Activated gamma-delta T cell treated with Interleukin-2 at 50 U/mL for 16 hours (primary cell): ENCODE measurements at regions not wholly inside any gene's neighbourhood (a gene's known extent, or its start where the extent isn't known, plus 50 kb on each side); places are given as distances from the start of the nearest gene placed in this dataset.
A peak's percentile ranks its signal among the peaks of the same experiment; 100 is the strongest.

Source experiments
- DNase-seq: peaks from one replicate; pipeline ENCODE4 v3.0.0-alpha.2; 2020

GRCh38 chr15:66906668-66907614 is 158.5 kb upstream of the SMAD3 start:
- no peak for DNase-seq

- DNase-seq = no peak
Observed at GRCh38 chr15:66907826-66908743, 157.3 kb upstream of the SMAD3 start.

GRCh38 chr15:66908744-66909095 is 156.7 kb upstream of the SMAD3 start:
- no peak for DNase-seq

- DNase-seq = no peak
Observed at GRCh38 chr15:66909381-66909890, 156.0 kb upstream of the SMAD3 start.

- DNase-seq = no peak
Observed at GRCh38 chr15:66911131-66911700, 154.2 kb upstream of the SMAD3 start.

GRCh38 chr15:66912001-66912400 is 153.4 kb upstream of the SMAD3 start:
- DNase-seq = peak; percentile 19

GRCh38 chr15:66912441-66912840 is 153.0 kb upstream of the SMAD3 start:
- DNase-seq = no peak

- no peak for DNase-seq
Observed at GRCh38 chr15:66917904-66918448, 147.4 kb upstream of the SMAD3 start.

- DNase-seq = no peak
Observed at GRCh38 chr15:66919421-66919820, 146.0 kb upstream of the SMAD3 start.

GRCh38 chr15:66921319-66921915 is 144.0 kb upstream of the SMAD3 start:
- no peak for DNase-seq

- no peak for DNase-seq
Observed at GRCh38 chr15:66922608-66923007, 142.8 kb upstream of the SMAD3 start.

- peak; percentile 20 for DNase-seq
Observed at GRCh38 chr15:66923438-66923881, 141.9 kb upstream of the SMAD3 start.

GRCh38 chr15:66924889-66925288 is 140.5 kb upstream of the SMAD3 start:
- DNase-seq = no peak

- no peak for DNase-seq
Observed at GRCh38 chr15:66925721-66926120, 139.7 kb upstream of the SMAD3 start.

GRCh38 chr15:66927201-66928077 is 138.0 kb upstream of the SMAD3 start:
- DNase-seq = no peak

GRCh38 chr15:66928101-66928500 is 137.3 kb upstream of the SMAD3 start:
- no peak for DNase-seq

- no peak for DNase-seq
Observed at GRCh38 chr15:66928784-66929183, 136.6 kb upstream of the SMAD3 start.

- DNase-seq = no peak
Observed at GRCh38 chr15:66929843-66930402, 135.5 kb upstream of the SMAD3 start.

GRCh38 chr15:66931768-66932633 is 133.4 kb upstream of the SMAD3 start:
- no peak for DNase-seq

GRCh38 chr15:66932634-66933024 is 132.8 kb upstream of the SMAD3 start:
- DNase-seq = no peak
